ENCODE measurements at regions not wholly inside any gene's neighbourhood (a gene's known extent, or its start where the extent isn't known, plus 50 kb on each side); places are given as distances from the start of the nearest gene placed in this dataset.
"Not testable (repeated sequence)": the region's sequence is repeated elsewhere in the genome, so short reads cannot be mapped to it uniquely, and the experiment has no call there.

DNA sequence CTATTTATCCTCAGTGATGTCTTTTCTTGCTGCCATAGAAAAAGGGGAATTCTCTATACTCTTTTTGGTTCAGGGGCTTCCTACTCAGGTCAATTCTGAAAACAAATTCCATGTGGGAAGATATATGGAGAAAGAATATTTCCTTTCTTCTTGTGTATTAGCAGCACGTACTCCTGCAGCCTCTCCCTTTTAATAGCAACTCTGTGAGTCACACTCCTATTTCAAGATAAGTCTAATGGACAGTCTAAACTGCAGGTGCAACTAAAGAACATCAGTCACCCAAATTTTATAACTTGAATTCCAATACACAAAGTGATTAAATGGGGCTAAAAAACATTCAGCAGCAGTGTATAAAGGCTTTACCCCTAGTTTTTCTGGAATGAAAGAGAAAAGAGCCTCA lies 942.2 kb downstream of the CNTNAP5 start:
- DNase-seq, result no peak

DNA sequence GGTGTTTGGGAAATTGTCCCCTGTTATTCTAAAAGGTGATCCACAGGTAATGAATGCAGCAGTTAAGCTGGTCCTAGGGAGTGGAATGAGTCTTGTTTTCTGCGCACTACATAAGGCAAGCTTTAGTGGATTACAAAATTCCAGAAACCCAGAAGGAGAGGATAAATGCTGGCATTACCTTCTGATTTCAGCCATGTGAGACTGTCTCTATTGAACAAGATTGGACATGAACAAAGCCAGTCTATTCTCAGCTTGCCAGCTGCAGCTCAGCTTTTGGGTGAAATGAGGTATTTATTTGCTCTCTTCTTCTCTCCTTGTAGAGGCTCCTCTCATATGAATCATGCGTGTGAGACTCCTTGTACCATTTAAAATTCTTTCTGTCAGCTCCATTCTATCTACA lies 944.9 kb downstream of the CNTNAP5 start:
- no peak for DNase-seq

DNA sequence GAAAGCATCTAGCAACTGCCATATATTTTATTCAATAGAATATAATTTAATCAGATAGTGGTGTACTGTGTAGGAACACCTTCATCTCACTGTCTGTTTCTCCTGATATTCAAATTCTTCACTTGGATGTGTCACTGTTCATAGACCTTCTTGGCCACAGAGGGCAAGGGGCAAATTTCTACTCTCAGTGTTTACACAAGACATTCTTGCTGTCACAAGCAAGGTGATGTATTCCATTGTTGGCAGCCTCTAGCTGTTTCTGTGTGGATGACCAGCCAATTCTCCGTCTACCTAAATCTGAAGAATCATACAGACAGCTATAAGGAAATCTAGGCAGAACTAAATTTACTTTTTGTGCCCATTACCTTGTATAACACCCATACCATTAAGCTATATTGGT lies 948.3 kb downstream of the CNTNAP5 start:
- no peak for DNase-seq

DNA sequence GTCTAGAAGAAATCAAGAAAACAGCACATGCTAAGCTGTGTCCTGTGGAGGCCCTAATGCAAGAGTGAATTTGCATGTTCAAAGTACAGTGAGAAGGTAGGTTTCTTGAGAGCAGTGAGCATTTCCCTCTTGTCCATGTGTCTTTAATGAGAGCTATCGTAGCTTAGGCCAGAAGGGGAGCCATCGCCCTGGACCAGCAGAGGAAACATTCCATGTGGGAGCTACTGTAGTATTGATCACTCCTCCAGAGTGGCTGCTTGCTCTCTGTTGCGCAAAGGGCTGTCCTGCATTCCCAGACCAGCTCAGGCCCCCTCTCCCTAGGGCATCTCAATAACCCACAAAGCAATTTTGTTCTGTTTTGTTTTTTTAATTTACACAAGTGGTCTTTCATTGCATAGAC lies 950.1 kb downstream of the CNTNAP5 start:
- no peak for DNase-seq

DNA sequence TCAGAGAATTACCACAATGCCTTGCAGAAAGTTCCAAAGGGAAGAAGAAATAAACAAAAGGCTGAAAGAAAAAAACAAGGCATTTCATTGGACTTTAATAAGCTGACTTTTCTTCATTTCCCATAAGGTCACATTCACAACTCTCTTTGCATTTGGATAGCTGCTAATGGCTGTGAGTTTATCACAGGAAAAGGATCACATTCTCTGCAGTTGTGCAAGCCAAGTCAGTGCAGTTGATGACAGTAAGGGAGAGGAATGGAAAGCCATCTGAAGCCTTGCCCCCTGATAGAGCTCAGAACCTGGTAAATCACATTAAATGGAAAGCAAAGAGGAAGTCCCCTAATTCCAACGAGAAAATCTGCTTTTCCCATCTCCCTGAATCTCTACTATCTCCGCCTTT lies 950.6 kb downstream of the CNTNAP5 start:
- no peak for DNase-seq

DNA sequence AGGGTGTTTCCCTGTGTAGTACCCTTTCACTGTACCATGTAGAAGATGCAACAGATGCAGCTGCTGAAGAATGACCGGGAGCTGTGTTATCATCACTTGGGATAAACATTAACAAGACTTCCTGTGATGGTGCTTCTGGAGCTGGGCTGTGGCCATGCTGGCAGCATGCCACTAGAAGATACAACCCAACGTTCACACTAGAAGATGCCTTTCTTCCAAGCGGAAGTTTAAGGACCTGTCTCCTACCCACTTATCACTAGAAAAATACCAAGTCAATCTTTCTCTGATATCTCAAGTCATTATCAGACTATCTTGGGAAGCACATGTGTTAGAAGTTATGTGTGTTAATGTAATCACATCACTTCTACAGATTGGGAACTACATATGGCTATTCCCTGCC lies 953.5 kb downstream of the CNTNAP5 start:
- no peak for DNase-seq

DNA sequence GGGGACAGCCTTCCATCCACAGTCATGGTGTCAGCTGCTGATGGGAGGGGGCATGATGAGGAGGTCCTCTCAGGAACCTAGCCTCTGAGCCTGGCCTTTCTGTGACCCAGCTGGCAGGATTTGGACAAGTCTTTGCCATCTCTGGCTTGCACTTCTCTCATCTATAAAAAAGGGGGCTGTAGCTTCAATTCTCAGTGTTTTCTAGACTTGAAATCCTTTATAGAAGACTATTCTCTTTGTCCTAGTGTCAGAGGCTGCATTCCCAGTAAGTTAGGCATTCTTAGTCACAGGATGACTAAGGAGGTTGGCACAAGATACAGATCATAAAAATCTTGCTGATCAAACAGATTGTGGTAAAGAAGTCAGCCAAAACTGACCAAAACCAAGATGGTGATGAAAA lies 958.5 kb downstream of the CNTNAP5 start:
- no peak for DNase-seq

DNA sequence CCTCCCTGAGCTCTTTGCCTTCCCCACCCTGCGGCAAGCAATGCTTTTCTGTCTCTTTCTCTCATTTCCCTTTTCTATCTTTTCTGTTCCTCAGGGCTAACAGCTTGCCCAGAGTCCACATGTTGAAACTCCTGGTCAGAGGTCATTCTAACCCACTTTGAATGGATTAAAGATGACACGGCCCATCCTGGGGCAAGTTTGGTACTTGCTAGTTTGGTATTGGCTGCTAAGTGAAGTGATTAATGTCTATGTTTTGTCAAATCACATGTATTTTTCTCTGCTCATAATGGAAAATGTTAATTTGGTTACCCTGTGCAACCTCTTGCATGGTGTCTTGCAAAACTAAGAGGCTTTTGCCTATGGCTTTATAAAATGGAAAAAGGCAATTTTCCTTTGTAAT lies 960.2 kb downstream of the CNTNAP5 start:
- DNase-seq, result no peak

DNA sequence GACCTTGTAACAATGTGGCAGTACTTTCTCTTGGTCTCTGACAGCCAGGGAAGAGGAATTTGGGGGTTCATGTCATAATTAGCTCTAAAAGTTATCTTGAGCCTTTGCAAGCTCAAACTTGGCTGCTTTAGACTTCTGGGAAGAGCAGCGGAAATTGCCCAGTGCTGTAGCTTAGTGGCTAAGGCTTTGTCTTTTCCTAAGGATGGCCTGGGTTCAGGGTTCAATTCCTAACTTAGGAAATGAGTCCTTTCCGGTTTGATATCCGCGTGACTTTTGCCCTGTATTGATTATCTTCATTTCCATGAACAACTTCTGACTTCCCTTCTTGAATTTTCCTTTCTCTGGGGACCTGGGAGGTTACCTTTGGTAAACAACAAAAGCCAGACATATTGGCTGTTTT lies 961.0 kb downstream of the CNTNAP5 start:
- no peak for DNase-seq

DNA sequence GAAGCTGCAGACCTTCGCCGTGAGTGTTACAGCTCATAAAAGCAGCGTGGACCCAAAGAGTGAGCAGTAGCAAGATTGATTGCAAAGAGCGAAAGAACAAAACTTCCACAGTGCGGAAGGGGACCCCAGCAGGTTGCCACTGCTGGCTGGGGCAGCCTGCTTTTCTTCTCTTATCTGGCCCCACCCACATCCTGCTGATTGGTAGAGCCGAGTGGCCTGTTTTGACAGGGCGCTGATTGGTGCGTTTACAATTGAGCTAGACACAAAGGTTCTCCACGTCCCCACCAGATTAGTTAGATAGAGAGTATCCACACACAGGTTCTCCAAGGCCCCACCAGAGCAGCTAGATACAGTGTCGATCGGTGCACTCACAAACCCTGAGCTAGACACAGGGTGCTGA lies 961.8 kb downstream of the CNTNAP5 start:
- DNase-seq, result not testable (repeated sequence)

DNA sequence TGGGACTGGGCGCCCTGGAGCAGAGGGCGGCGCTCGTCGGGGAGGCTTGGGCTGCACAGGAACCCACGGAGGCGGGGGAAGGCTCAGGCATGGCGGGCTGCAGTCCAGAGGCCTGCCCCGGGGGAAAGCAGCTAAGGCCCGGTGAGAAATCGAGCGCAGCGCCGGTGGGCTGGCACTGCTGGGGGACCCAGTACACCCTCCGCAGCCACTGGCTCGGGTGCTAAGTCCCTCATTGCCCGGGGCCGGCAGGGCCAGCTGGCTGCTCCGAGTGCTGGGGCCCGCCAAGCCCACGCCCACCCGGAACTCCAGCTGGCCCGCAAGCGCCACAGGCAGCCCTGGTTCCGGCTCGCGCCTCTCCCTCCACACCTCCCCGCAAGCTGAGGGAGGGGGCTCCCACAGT lies 962.3 kb downstream of the CNTNAP5 start:
- not testable (repeated sequence) for DNase-seq

DNA sequence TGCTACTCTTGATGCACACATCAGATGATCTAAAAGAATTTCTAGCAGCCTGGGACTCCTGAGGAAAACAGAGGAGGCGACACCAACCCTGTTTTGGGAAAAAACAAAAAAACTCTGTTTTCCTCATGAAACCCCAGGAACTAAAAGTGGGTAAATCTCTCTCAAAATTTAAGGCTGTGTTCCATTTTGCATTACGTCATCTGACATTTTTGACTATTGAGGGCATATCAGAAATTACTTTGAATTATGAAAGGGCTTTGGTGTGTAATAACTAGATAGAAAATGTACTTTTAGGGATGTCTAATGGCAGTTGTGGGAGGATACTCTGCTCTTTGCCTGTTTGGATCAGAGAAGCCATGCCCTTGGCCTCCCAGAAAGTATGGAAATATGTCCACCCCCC lies 963.0 kb downstream of the CNTNAP5 start:
- no peak for DNase-seq

DNA sequence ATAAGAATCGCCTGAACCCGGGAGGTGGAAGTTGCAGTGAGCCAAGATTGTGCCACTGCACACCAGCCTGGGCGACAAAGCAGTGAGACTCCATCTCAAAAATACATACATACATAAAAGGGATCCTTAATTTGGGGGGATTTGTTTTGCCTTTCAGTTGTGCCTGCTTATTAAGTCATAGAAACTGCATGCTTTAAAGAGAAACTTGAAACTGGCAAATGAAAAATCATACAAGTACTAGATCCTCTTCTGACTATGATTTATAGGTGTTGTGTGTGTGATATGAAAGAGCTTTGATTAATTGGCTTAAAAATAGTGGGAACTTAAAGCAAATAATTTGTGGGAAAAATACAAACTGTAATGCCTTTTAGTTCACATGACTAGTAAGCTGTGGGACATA lies 963.7 kb downstream of the CNTNAP5 start:
- DNase-seq, result no peak

DNA sequence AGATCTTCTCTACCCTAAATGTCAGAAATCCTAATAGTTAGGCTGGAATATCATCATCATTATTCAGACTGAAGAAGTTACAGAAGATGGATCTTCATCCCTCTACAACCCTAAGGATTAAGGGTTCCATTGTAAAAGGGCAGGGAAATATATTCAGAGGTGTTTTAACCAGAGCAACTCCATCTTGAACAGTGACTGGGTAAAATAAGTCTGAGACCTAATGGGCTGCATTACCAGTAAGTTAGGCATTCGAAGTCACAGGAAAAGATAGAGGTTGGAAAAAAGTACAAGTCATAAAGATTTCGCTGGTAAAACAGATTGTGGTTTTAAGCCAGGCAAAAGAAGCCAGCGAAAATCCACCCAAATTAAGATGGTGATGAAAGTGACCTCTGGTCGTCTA lies 968.7 kb downstream of the CNTNAP5 start:
- DNase-seq, result no peak

DNA sequence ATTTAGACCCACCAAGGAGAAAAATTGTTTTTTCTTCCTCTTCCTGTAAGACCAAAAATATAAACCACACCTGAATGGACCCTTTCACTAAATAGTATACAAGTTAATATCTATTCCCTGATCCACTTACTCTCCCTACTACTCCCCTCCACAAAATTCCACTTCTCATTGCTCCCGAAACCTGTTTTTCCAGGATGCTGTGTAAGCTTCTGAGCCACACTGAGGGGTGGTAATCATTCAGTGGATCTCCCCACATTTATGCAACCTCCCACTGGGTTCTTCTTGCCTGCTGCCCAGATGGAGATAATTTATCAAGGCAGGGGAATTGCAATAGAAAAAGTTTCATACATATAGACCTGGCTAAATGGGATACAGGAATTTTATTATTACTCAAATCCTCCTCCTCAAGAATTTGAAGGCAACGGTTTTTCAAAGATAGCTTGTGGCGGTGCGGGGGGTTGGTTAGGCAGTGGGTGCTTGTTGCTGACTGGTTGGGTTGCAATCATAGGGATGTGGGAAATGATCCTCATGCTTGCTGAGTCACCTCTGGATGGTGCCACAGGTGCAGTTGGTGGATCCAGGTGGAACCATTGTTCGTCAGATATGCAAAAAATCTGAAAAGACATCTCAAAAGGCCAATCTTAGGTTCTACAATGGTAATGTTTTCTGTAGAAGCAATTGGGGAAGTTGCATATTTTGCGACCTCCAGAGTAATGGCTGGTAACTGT lies 970.3 kb downstream of the CNTNAP5 start:
- DNase-seq, result no peak

DNA sequence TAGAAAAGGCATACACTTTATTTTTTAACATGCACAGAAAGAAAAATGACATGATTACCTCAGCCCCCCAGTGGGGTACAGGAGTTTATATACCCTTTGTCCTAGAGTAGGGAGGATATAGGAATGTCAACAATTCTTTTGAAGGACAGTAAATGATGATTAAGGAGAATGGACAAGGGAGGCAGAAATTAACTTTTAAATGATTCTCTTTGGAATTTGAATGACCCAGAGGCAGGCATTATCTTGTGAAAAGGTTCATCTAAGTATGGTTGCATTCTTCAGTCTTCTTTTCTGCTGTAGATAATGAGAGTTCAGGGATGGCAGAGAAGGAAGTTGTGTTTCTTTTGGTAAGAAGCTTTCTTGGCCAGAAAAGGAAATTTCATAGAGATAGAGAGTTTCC lies 971.3 kb downstream of the CNTNAP5 start:
- DNase-seq, result no peak

DNA sequence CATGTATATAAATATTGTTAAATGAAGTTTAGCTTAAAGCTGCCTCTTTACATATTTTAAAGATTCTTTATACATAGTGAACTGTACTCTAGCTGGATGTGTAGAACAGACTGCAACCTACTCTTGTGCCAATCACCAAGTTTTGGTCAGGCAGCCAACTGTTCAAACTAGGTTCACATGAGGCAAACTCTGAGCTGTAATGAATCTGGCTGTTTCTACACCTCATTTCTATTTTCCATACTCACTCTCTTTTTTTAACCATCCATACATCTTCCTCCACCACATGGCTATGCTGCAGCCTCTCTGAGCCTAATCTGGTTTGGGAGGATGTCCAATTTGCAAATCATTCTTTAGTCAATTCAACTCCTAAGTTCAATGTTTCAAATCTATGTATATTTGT lies 974.8 kb downstream of the CNTNAP5 start:
- no peak for DNase-seq

DNA sequence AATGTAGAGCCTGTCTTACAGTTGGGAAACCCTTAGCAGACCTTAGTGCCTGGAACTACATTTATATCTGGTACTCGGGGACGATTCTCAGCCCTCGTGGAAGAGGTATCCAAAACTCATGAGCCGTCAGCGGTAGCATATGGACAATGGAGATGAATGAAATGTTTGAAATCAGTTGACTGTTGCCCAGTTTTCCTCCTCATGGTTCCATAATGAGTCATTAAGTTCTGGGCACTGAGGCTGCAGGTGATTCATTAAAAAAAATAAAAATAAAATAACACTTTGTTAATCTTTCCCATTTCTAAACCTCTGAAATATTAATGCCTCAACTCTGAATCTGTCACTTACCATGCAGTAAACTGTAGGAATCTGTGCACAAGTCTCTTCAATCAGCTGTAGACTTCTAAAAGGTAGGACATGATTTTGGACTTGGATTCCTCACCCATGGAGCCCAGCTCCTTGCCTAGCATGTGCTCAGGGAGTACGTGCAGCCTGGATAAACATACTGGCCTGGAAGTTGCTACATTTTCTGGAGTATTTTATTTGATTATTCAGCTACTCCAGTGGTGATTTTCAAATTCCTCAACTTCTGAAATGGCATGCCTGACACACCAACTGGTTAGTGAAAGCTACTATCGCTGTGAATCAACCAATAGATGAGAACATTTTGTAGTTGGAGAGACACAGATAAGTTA lies 979.2 kb downstream of the CNTNAP5 start:
- DNase-seq, result no peak

DNA sequence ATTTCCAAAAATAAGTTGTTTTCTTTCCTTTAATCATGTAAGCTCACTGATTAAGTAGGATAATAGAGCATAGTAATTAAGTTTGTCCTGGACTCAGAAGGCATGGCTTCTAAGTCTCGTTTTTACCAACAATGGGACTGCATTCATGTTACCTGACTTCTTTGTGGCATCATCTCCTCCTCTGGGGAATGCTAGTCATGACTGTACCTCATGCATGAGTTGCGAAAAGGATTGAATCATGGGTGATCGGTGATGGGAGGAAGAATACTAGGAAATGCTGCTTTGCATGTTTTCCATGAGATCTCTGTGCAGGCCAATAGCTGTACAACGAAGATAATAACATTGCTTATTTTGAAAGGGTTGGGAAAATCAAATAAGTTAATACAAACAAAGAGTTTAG lies 981.6 kb downstream of the CNTNAP5 start:
- DNase-seq, result no peak

DNA sequence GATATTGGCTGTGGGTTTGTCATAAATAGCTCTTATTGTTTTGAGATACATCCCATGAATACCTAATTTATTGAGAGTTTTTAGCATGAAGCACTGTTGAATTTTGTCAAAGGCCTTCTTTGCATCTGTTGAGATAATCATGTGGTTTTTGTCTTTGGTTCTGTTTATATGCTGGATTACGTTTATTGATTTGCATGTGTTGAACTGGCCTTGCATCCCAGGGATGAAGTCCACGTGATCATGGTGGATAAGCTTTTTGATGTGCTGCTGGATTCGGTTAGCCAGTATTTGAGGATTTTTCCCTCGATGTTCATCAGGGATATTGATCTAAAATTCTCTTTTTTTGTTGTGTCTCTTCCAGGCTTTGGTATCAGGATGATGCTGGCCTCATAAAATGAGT lies 1003.6 kb downstream of the CNTNAP5 start:
- DNase-seq, result not testable (repeated sequence)

DNA sequence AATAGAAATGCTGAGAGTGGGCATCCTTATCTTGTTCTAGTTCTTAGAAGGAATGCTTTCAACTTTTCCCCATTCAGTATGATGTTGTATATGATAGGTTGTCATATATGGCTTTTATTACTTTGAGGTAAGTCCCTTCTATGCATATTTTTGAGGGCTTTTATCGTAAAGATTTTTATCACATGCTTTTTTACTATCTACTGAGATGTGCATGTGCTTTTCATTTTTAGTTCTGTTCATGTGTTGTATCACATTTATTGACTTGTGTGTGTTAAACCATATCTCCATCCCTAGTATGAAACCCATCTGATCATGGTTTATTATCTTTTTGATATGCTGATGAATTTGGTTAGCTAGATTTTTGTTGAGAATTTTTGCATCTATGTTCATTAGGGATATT lies 1008.8 kb downstream of the CNTNAP5 start:
- DNase-seq, result no peak

DNA sequence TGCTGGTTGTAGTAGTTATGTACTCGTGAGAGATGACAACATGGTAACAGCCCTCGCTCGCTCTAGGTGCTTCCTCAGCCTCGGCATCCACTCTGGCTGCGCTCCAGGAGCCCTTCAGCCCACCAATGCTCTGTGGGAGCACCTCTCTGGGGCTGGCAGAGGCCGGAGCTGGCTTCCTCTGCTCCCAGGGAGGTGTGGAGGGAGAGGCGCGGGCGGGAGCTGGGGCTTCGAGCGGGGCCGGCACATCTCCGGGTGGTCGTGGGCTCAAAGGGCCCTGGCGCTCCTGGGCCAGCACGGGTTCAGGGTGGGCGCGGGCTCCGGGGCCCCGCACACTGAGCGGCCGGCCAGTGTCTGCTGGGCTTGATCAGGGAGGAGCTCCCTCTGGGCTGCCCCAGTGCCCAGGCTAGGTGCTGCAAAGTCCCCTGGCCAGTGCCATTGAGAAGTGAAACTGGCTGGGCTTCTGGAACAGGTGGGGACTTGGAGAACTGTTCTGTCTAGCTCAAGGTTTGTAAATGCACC lies 1012.1 kb downstream of the CNTNAP5 start:
- DNase-seq, result no peak

DNA sequence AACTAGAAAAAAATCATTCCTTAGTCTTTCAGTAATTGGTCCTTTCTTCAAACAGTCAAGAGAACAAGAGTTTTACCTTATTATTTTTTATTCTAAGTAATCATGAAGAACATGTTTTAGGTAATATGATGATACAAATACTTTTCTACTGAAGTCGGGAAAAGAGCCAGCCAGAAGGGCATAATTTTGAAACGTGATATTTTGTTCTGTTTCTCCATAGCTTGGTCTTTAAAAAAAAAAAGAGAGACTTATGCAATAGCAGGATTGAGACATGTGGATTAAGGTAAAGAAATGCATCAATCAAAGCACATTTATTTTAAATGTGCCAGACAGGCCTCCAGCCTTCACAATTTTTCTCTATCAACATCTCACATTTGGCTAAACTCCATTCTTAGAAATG lies 1016.8 kb downstream of the CNTNAP5 start:
- DNase-seq, result no peak

DNA sequence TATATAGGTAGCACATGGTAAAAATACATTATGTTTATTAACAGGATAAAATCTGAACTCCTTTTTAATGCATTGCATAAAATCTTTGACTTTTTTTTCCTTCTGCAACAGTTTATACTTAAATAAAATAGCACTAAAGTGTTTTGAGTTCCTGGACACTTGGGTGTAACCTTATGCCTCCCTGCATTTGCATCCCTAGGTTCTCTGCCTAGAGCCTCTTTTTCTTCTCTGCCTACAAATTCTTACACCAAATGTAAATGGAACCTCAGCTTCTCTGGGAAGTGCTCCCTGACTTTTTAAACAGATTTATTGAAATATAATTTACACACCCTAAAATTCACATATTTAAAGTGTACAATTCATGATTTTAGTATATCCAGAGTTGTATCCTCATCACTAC lies 1017.6 kb downstream of the CNTNAP5 start:
- DNase-seq, result no peak
